ENCODE measurements at regions not wholly inside any gene's neighbourhood (a gene's known extent, or its start where the extent isn't known, plus 50 kb on each side); places are given as distances from the start of the nearest gene placed in this dataset.
"Not testable (repeated sequence)": the region's sequence is repeated elsewhere in the genome, so short reads cannot be mapped to it uniquely, and the experiment has no call there.

DNA sequence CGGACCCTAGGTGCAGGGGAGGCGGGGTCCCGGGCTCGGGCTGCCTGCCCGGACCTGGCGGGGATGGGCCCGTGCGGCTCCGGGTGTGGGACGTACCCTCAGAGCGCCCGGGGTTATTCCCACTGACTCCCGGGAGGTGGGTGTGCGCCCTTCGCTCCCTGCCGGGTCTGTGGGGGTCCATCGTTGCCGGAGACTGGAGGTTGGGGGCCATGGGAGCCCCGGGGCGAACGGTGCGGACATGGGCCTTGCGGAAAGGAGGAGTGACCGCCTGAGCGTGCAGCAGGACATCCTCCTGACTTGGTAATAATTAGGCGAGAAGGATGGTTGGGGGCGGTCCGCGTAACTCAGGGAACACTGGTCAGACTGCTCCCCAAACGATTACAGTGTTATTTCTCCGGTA lies 552.7 kb downstream of the TUBA3C start:
- DNase-seq = not testable (repeated sequence)

DNA sequence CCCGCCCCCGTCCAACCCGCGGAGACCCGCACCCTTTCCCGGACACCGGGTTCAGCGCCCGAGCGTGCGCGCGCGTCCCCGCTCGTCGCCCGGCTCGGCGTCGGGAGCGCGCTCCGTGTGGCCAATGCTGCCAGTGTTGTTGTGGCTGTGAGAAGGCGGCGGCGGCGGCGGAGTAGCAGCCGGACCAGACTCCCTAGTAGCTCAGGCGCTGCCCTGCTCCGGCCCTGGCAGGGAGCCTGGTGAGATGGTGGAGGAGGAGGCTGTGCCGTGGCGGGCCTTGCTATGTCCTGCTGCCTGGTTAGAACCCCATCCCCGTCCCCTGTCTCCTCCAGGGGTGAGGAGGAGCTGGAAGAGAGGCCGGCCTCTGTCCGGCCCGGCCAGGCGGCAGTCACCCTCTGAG lies 553.2 kb downstream of the TUBA3C start:
- no peak for DNase-seq

DNA sequence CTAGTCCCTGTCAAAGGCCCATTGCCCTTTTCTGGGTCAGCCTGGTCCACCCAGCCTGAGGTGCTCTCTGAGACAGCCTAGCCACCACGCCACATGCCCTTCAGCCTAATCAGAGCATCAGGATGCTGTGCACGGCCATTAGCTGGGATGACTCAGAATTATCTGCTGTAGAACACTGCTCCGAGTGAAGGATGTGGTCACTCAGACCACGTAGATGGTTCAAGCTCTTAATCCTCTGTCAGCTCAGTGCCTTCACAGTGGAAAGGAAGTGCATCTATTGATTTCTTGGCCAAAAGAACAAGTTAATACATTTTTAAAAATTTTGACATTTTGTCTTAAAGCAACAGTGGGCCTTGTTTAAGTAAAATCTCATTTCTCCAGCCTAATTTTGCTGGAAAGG lies 557.6 kb downstream of the TUBA3C start:
- DNase-seq = not testable (repeated sequence)

DNA sequence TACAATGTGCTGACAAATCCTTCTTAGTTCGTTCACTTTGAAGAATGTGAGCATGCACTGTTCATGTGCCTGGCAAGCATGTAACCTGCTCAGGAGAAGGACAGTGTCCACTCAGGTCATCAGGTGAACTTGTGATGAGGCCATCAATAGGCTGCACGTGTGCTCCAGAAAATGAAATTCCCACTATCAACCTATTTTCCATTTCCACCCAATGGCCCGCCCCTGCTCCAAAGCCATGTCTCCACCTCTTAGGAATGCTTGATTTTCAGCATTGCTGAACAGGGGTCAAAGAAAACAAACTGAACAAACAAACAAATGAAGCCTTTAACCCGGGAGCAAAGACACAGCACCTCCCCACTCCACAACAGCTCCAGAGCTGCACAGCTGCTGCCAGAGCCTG lies 563.2 kb downstream of the TUBA3C start:
- DNase-seq = not testable (repeated sequence)

DNA sequence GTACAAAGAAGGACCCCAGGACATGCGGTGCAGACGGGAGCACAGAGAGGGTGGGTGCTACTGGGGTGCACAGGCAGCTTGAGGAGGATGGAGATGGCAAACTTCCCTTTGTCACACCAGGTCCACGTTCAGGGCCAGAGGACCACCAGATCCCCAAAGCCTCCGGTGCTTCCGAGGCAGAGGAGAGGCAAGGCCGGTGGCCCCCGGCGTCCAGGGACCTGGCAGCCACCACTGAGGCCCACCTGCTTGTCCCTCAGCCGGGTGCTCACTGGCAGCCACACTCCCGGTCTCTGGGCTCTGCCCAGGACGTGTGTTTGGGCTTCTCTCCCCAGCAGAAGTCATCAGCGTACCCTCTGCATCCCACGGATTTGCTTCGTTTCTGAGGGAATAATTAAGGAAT lies 571.1 kb downstream of the TUBA3C start:
- DNase-seq = not testable (repeated sequence)

DNA sequence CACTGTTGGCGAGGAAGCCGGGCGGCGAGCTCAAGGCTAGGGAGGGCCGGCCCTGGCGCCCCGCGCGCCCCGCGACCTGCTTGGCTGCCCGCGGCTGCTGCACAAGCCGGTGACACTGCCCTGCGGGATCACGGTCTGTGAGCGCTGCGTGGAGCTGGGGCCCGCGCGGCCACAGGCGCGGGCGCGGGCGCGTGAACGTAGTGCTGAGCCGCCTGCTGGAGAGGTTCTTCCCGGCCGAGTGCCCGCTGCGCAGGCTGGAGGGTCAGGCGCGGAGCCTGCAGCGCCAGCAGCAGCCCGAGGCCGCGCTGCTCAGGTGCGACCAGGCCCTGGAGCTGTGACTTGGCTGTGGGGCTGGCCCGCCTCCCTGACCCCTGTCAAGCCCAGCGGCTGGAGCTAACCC lies 572.3 kb downstream of the TUBA3C start:
- not testable (repeated sequence) for DNase-seq

DNA sequence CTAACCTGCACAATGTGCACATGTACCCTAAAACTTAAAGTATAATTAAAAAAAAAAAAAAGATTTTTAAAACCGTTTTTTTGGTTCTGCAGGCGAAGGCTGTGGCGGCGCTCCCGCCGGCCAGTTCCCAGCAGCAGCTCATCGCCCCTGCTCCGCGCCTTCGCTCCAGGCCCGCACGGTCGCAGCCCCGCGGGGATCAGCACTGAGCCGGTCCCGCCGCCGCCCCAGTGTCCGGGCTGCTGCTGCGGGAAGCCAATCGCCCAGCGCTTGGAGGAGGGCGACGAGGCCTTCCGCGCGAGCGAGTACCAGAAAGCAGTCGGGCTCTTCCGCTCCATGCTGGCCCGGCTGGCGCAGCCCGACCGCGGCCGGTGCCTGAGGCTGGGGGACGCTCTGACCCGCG lies 572.8 kb downstream of the TUBA3C start:
- DNase-seq = not testable (repeated sequence)

DNA sequence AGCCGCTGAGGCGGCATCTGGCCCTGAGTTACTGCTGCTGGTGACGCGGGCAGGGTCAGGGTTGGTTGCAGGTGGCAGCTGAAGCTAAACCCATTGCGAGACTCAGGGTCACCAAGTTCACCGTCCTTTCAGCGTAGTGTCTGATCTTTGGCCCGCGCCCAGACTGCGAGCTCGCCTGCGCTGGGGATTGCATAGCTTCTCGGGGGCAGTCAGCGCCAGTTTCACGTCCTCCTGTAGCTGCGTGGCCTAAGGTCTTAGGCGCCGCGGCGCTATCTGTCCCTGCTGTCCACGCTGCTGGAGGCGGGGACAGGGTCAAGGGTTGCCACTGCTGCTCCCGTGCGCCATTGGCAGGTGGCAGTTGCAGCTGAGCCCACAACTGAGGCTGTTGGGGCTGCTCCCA lies 581.3 kb downstream of the TUBA3C start:
- not testable (repeated sequence) for DNase-seq

DNA sequence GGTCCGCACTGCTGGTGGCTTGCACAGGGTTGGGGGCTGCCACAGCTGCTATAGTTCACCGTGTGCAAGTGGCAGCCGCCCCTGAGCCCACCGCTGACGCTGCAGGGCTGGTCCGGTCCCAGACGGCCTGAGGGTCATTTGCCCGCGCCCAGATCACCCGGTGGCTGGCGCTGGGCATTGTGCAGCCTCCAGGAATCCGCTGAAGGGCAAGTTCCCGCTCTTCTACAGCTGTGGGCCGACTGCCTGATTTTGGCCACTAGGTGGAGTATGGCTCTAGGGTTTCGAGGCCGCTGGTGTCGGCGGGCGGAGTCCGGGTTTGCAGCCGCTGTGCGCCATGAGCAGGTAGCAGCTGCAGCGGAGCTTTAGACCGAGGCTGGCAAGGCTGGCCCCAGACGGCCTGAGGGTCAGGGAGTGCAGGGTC lies 581.8 kb downstream of the TUBA3C start:
- DNase-seq = not testable (repeated sequence)

DNA sequence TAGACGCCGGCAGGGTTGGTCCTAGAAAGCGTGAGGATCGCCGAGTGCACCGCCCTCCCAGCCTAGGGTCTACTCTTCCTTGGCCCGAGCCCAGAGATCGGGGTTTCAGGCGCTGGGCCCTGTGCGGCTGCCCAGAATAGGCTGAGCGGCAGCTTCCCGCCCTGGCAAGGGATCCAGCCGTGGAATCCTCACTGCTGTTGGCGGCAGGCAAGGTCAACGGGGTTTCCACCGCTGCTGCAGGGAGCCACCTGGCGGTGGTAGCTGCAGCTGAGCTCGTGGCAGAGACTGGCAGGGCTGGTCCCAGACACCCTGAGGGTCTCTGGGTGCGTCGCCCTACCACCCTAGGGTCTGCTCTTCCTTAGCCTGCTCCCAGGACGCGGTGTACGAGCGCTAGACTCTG lies 583.1 kb downstream of the TUBA3C start:
- DNase-seq = not testable (repeated sequence)

DNA sequence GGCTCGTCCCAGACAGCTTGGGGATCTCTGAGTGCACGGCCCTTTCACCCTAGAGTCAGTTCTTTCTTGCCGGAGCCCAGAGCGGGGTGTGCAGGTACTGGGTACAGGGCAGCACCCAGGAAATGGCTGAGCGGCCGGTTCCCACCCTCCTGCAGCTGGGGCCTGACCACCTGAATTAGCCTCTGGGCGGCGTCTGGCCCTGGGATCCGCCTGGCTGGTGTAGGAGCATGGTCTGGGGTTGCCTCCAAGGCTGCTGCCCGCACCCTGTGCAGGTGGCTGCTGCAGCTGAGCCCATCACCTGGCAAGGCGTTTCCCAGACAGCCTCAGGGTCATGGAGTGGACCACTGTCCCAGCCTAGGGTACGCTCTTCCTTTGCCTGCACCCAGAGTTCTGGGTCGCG lies 583.7 kb downstream of the TUBA3C start:
- not testable (repeated sequence) for DNase-seq

DNA sequence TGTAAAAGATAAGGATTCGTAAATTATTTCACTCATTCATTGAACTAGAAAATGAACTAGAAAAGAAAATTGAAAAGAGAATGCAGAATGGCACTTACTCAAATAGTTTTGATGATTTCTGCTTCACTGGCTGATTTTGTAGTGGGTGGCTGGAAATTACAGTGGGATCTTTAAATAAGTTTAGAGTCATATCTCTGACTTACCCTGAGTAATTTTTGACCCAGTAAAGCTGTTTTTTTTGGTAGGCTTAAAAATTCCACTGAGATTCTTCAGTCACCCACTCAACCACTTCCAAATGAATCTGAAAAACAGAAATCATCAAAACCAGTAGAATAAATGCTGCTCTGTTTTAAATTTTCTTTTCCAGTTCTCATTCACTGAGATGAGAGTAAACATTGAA lies 604.5 kb downstream of the TUBA3C start:
- DNase-seq = not testable (repeated sequence)

DNA sequence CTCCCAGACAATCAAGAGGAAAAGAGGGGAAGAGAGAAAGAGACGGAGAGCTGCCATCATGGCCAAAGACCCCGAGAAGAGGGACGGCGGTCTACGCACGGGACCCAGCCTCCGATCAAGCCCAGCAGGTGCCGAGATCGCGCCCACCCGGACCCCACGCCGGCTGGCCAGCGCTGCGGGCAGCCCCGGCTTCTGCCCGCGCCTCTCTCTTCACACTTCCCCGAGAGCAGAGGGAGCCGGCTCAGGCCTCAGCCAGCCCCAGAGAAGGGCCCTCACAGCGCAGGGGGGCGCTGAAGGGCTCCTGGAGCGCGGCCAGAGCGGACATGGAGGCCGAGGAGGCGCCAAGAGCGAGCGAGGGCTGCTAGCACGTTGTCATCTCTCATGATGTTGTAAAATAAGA lies 613.7 kb downstream of the TUBA3C start:
- DNase-seq = not testable (repeated sequence)

Measured in activated CD4-positive, alpha-beta T cell treated with anti-CD3 and anti-CD28 coated beads, Interleukin-2, amount 50 U/mL, for 4 hours (primary cell).